Fibroblast of the aortic adventitia (primary cell): ENCODE measurements at regions not wholly inside any gene's neighbourhood (a gene's known extent, or its start where the extent isn't known, plus 50 kb on each side); places are given as distances from the start of the nearest gene placed in this dataset.

Experiments used
- DNase-seq: peaks from one replicate; pipeline ENCODE4 v3.0.0-alpha.2; 2010; ENCODE audit warnings: low read depth
- H3K4me3 ChIP-seq: 2 replicates; pipeline ENCODE4 v1.5.1; 2011; ENCODE audit warnings: low read depth, mild to moderate bottlenecking, control low read depth, low read length, moderate library complexity
- CTCF ChIP-seq: IDR thresholded peaks from 2 replicates; pipeline ENCODE4 v1.5.1; 2011; ENCODE audit warnings: mild to moderate bottlenecking, low read length, control low read depth, inconsistent platforms; ENCODE audit not compliant: insufficient read depth

- no peak for DNase-seq
- H3K4me3 ChIP-seq = no peak overlapping the region
- TF ChIP-seq CTCF = no peak
Observed at GRCh38 chr18:53785811-53786210, 438.7 kb downstream of the MBD2 start.

- H3K4me3 ChIP-seq = no peak overlapping the region
- no peak for TF ChIP-seq CTCF
- DNase-seq = no peak
Observed at GRCh38 chr18:53784253-53784652, 440.2 kb downstream of the MBD2 start.

- H3K4me3 ChIP-seq = no peak overlapping the region
- no peak for DNase-seq
- no peak for TF ChIP-seq CTCF
Observed at GRCh38 chr18:53780666-53781065, 443.8 kb downstream of the MBD2 start.

- H3K4me3 ChIP-seq = no peak overlapping the region
- TF ChIP-seq CTCF = no peak
- no peak for DNase-seq
Observed at GRCh38 chr18:53772293-53772692, 452.2 kb downstream of the MBD2 start.

GRCh38 chr18:53771664-53772063, 452.8 kb downstream of the MBD2 start:
- DNase-seq = no peak
- H3K4me3 ChIP-seq = no peak overlapping the region
- TF ChIP-seq CTCF = no peak

- DNase-seq = no peak
- no peak overlapping the region for H3K4me3 ChIP-seq
- TF ChIP-seq CTCF = no peak
Observed at GRCh38 chr18:53765211-53765610, 459.3 kb downstream of the MBD2 start.

GRCh38 chr18:53764086-53764485, 460.4 kb downstream of the MBD2 start:
- TF ChIP-seq CTCF = no peak
- H3K4me3 ChIP-seq = no peak overlapping the region
- no peak for DNase-seq
